Urinary bladder (tissue), 4 donors: ENCODE measurements at regions not wholly inside any gene's neighbourhood (a gene's known extent, or its start where the extent isn't known, plus 50 kb on each side); places are given as distances from the start of the nearest gene placed in this dataset. TPM values are rescaled to one million over a fixed set of nuclear protein-coding genes. Genes with fewer than 3 reads are reported as not detected.

ENCODE experiments used
- DNase-seq: peaks from one replicate; pipeline ENCODE4 v3.0.0-alpha.2; 2015; ENCODE audit errors: extremely low spot score
- H3K27ac ChIP-seq: one replicate; pipeline ENCODE4 v1.5.1; 2013; ENCODE audit warnings: low read depth, mild to moderate bottlenecking, moderate library complexity
- H3K36me3 ChIP-seq: one replicate; pipeline ENCODE4 v1.6.1; 2013; ENCODE audit warnings: mild to moderate bottlenecking, moderate library complexity; ENCODE audit not compliant: insufficient read depth
- H3K4me1 ChIP-seq: one replicate; pipeline ENCODE4 v1.6.1; 2013; ENCODE audit warnings: mild to moderate bottlenecking, moderate library complexity; ENCODE audit not compliant: insufficient read depth
- H3K4me3 ChIP-seq: one replicate; pipeline ENCODE4 v1.5.1; 2013; ENCODE audit warnings: low read depth, low read length
- WGBS: extraction: QIAGEN DNeasy Blood & Tissue Kit; methylation state at CpG from one replicate; pipeline ENCODE4 v1.1.7; 2013; 5-methylcytosine and 5-hydroxymethylcytosine counted together
- small RNA-seq: library from RNA; depleted of rRNA; stranded (forward); fragments of <200 nt; gene quantifications from one replicate; pipeline ENCODE3, GENCODE V24; 2014
- donor health status: healthy with polysubstance abuse.
- donor health status: healthy.

GRCh38 chr9:119458068-119458467, 88.8 kb upstream of the BRINP1 start:
- WGBS, result 59% methylated on average over 3 of the region's 3 CpGs
- DNase-seq, result no peak
- no peaks in the 10 kb centered on the region for H3K36me3 ChIP-seq

GRCh38 chr9:119453980-119454379, 84.7 kb upstream of the BRINP1 start:
- 77% methylated on average over 1 of the region's 1 CpG for WGBS
- Histone ChIP-seq H3K27ac (no peak overlapping the region), H3K4me1 (no peaks in the 10 kb centered on the region), H3K36me3 (no peaks in the 10 kb centered on the region), H3K4me3 (no peak overlapping the region)
- no peak for DNase-seq

More at GRCh38 chr9:119458068-119458467, 88.8 kb upstream of the BRINP1 start:
- Histone ChIP-seq H3K27ac (no peak overlapping the region), H3K4me1 (no peaks in the 10 kb centered on the region), H3K4me3 (no peak overlapping the region)

- Histone ChIP-seq H3K4me3 (no peak overlapping the region), H3K36me3 (no peaks in the 10 kb centered on the region), H3K27ac (no peak overlapping the region), H3K4me1 (no peaks in the 10 kb centered on the region)
- DNase-seq, result no peak
- WGBS, result 45% methylated on average over 3 of the region's 3 CpGs
Observed at GRCh38 chr9:119453490-119453911, 84.3 kb upstream of the BRINP1 start.

DNA sequence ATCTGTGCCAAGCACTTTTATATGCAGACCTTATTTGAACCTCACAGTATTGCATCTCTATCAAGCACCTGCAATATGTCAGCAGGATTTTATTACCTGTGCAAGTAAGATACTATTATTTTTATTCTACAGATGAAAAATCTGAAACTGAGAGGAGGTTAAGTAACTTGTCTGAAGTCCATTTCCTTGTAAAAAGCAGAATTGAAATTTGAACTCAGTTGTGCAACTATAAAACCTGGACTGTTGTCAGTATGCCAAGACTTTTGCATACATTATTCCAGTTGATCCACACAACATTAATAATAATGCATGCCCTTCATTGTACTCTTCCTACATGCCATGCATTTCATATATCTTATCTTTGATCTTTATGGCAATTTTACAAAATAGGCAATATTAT, 82.2 kb upstream of the BRINP1 start:
- Histone ChIP-seq H3K4me1 (no peaks in the 10 kb centered on the region), H3K4me3 (no peak overlapping the region), H3K27ac (no peak overlapping the region), H3K36me3 (no peaks in the 10 kb centered on the region)
- no peak for DNase-seq

- no peak overlapping the region for H3K4me3 ChIP-seq
- H3K4me1 ChIP-seq, result no peaks in the 10 kb centered on the region
- no peak for DNase-seq
- H3K36me3 ChIP-seq, result no peaks in the 10 kb centered on the region
- no peak overlapping the region for H3K27ac ChIP-seq
- 40% methylated on average over 4 of the region's 4 CpGs for WGBS
Observed at GRCh38 chr9:119443179-119443578, 73.9 kb upstream of the BRINP1 start.

DNA sequence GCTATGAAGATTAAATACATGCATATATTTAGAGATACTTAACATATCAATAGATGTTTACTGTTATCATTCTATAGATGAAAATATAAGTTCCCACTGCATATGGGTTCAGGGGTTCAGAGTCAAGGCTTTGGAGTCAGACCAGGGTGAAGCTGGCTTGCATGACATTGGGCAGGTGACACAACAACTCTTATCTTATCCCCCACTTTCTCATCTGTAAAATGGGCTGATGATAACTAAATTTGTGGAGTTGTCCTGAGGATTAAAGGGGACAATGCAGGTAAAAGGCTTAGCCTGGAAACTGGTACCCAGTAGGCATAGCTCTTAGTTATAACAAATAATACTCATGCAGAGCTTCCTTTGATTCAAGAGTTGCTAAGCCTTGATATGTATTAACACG, 72.6 kb upstream of the BRINP1 start:
- DNase-seq, result no peak
- WGBS, result 60% methylated on average over 1 of the region's 1 CpG
- Histone ChIP-seq H3K27ac (no peak overlapping the region), H3K4me3 (no peak overlapping the region), H3K36me3 (no peaks in the 10 kb centered on the region), H3K4me1 (no peaks in the 10 kb centered on the region)

GRCh38 chr9:119441338-119441737, 72.1 kb upstream of the BRINP1 start:
- H3K36me3 ChIP-seq, result no peaks in the 10 kb centered on the region
- no peak for DNase-seq
- WGBS, result 21% methylated on average over 2 of the region's 2 CpGs
- H3K27ac ChIP-seq, result no peak overlapping the region
- H3K4me1 ChIP-seq, result no peaks in the 10 kb centered on the region
- H3K4me3 ChIP-seq, result no peak overlapping the region

DNA sequence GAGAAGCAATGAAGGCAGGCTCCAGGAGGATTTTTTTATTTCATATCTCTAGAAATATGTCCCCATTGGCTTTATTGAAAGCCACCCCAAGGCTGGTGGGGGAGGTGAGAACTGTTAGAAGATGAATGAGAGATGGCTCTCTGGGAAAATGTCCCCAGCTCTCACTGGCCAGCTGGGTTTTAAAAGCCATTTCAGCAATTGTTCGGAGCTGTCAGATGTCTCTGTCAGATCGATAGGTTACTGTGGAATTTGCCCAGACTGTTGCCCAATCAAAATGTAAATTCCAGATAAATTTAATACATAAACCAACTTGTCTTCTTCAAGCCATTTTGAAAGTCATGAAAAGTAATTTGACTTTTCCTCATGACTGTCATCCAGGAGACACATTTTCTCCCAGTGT, 67.0 kb upstream of the BRINP1 start:
- WGBS, result 75% methylated on average over 2 of the region's 2 CpGs
- H3K27ac ChIP-seq, result no peak overlapping the region
- H3K4me3 ChIP-seq, result no peak overlapping the region
- H3K36me3 ChIP-seq, result no peaks in the 10 kb centered on the region
- DNase-seq, result no peak
- no peaks in the 10 kb centered on the region for H3K4me1 ChIP-seq

DNA sequence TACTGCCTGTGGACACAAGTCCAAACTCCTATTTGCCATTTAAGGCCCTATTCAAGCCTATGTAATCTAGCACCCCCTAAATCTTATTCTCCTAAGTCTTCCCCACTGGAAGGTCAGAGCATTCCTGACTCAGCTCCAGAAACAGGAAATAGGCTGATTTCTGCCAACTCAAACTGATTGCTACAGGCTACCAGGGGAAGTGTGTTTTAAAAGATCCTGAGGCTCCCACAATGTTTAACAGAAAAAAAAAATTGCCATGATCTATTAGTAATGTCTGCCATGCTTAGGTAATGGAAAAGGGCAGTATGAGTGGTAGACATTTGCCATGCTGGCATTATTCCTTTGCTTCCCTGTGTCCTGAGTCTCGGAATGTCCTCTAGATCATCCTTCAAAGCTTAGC, 65.8 kb upstream of the BRINP1 start:
- H3K36me3 ChIP-seq, result no peaks in the 10 kb centered on the region
- no peak overlapping the region for H3K27ac ChIP-seq
- H3K4me1 ChIP-seq, result no peaks in the 10 kb centered on the region
- 56% methylated on average over 1 of the region's 1 CpG for WGBS
- DNase-seq, result no peak
- no peak overlapping the region for H3K4me3 ChIP-seq

- H3K4me3 ChIP-seq, result no peak overlapping the region
- 71% methylated on average over 2 of the region's 2 CpGs for WGBS
- H3K36me3 ChIP-seq, result no peaks in the 10 kb centered on the region
- no peak overlapping the region for H3K27ac ChIP-seq
- H3K4me1 ChIP-seq, result no peaks in the 10 kb centered on the region
- DNase-seq, result no peak
Observed at GRCh38 chr9:119432428-119432827, 63.2 kb upstream of the BRINP1 start.

DNA sequence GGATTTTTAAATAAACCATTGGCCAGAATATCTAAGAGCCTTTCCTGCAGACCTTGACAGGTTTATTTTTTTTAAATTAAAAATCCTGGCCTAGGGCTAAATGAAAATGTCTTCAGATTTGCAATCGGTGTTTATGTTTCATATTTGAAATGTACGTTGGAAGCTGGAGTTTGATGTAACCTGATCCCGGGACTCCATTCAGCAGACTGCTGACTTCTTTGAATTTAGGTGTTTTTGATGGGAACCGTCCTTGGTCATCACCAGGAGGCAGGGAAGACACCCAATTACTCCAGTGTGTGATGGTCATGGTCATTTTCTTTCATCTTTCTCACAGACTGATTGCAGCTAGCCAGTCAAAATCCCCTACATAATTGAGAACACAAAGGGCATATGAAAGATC, 60.1 kb upstream of the BRINP1 start:
- Histone ChIP-seq H3K4me3 (no peak overlapping the region), H3K4me1 (no peaks in the 10 kb centered on the region), H3K27ac (no peak overlapping the region), H3K36me3 (no peaks in the 10 kb centered on the region)
- no peak for DNase-seq
- WGBS, result 70% methylated on average over 4 of the region's 4 CpGs

- DNase-seq, result no peak
- Histone ChIP-seq H3K27ac (no peak overlapping the region), H3K4me1 (no peaks in the 10 kb centered on the region), H3K4me3 (no peak overlapping the region), H3K36me3 (no peaks in the 10 kb centered on the region)
- 40% methylated on average over 2 of the region's 2 CpGs for WGBS
Observed at GRCh38 chr9:119420231-119420630, 51.0 kb upstream of the BRINP1 start.

Small RNAs in the stretch of these regions (small RNA-seq; reads per million reads assigned to genes)
- not detected for gene MIR147A
